OCI-LY3 (cell line): ENCODE measurements at regions not wholly inside any gene's neighbourhood (a gene's known extent, or its start where the extent isn't known, plus 50 kb on each side); places are given as distances from the start of the nearest gene placed in this dataset.

Experiments
- EZH2phosphoT487 ChIP-seq: fragments of 200-600 bp; shearing (Covaris generic); IDR thresholded peaks from 2 replicates; pipeline ENCODE4 v1.6.1; 2018; ENCODE audit warnings: antibody characterized with exemption, mixed run types, low read depth
- TF ChIP-seq, protein P1 (sequence below): fragments of 200-600, 300-600 bp; sonication (generic); IDR thresholded peaks from 2 replicates; pipeline ENCODE4 v1.5.1; 2014; ENCODE audit warnings: antibody characterized with exemption, low read length, low read depth

DNA sequence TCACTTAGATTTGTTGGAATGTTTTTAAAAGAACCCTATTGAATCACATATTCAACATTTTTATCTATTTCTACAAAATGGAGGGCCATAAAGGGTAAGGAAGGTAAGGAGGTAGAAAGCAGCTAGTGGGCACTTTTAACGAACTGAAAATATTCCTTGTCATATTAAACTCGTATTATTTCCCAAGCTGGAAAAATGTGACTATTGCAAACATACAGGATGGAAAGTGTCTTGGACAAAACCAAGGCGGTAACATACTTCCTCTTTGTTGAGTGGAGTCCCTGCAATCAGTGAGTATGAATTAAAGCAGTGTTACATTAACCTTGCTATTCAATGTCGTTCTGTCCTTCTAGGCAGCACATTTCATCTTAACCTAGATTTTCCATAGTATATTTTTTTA lies 165.6 kb downstream of the RCN1 start:
- TF ChIP-seq, protein P1, sequence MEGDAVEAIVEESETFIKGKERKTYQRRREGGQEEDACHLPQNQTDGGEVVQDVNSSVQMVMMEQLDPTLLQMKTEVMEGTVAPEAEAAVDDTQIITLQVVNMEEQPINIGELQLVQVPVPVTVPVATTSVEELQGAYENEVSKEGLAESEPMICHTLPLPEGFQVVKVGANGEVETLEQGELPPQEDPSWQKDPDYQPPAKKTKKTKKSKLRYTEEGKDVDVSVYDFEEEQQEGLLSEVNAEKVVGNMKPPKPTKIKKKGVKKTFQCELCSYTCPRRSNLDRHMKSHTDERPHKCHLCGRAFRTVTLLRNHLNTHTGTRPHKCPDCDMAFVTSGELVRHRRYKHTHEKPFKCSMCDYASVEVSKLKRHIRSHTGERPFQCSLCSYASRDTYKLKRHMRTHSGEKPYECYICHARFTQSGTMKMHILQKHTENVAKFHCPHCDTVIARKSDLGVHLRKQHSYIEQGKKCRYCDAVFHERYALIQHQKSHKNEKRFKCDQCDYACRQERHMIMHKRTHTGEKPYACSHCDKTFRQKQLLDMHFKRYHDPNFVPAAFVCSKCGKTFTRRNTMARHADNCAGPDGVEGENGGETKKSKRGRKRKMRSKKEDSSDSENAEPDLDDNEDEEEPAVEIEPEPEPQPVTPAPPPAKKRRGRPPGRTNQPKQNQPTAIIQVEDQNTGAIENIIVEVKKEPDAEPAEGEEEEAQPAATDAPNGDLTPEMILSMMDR: no peak
- no peak for TF ChIP-seq EZH2phosphoT487
